TTC549 (cell line): ENCODE measurements at regions not wholly inside any gene's neighbourhood (a gene's known extent, or its start where the extent isn't known, plus 50 kb on each side); places are given as distances from the start of the nearest gene placed in this dataset.

ENCODE experiments used
- FAIRE-seq: peaks from 2 replicates; lab custom pipeline; 2012; peaks lifted over from hg19 to GRCh38; lab: Jason Lieb, UNC

DNA sequence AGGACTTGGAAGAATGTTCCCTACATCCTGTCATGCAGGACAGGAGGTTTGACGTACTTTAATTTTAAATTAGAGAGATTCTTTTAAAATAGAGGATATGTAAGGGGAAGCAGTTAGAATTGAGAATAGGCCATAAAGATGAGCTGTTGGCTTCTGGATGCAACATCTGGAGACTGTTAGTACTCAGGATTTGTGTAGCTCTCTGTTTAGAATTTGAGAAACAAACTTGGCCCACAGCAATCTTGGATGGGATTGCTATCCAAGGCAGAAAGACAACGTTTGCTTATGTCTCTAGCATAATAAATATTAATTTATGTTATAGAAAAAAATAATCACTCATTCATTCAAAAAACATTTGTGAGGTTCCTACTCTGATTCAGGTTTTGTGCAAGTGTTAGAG is 398.4 kb upstream of the NOVA1 start:
- FAIRE-seq, result no peak

DNA sequence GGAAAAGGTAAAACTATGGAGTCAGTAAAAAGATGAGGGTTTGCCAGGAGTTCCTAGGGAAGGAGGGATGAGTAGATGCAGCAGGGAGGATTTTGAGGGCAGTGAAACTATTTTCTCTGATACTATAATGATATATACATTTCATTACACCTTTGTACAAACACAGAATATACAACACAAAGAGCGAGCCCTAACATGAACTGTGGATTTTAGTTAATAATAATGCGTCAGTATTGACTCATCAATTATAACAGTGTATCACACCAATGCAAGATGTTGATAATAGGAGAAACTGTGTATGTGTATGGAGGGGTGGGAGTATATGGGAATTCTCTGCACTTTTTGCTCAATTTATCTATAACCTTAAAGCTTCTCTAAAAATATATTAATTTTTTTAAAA is 404.3 kb upstream of the NOVA1 start:
- FAIRE-seq, result no peak

DNA sequence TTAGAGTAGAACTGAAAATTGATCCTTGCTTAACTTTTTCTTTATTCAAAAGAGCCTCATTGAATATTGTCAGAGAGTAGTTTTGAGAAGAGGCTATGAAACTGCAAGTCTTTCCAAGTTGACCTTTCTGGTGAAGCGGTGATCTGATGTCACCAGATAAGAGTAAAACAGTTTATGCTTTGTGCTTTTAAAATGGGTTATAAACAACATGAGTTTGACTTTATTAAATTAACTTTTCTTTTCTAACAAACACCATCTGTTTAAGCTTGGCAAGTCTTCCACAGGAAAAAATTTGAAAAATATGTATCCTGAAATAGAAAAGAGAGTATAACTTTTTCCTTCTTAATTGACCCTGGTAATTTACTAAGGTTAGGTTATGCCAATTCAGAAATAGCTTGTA is 408.7 kb upstream of the NOVA1 start:
- no peak for FAIRE-seq

DNA sequence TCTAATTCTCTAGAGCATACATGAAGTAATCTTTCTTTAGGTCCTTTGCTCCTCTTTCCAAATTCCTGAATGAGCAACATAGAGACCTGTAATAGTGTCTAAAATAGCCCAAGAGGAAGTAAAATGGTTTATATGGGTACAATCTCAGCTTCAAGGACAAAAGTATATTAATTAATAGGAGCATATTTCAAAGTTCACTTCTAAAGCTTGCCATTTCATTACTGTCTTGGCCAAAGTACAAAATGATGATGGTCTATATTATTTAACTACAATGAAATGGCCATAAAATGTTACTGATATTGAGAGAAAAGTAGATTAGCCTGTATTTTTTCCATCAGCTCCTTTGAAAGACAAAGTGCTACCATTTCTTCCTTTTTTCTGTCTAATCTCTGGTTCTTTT is 410.4 kb upstream of the NOVA1 start:
- no peak for FAIRE-seq

DNA sequence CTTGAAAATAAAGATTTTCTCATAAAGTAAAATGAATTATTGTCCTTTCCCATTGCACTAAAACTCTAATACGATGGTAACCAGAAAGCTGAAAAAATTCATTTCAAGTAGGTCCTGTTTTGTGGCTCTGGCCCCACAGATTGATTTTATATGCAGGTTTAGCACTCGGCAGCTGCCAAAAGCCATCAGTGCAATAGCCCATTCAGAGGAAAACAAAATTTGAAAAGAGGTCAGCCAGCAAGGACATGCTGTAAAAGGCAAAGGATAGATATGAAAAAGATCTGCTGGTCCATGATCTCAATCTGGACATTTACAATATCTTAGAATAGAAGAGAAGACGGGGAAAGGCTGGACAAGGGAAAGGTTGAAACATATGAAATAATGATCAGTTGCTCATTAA is 414.8 kb upstream of the NOVA1 start:
- no peak for FAIRE-seq

DNA sequence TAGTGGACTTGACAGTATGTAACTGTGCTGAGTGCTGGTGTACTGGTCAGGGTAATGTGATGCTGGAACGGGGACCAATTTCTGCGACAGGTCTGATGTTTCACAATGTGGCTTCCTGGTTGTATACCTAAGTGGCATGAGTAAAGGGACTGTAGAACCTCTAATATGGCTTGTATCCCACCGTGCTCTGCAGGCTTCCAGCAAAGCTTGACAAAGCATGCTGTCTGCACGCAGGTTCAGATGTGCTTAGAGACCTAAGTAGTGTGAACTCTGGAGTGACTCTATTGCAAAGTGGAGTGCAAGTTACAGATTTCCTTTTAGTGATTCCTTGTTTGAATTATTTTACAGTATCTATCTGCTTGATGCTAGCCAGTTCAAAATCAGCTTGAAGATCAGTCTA is 415.8 kb upstream of the NOVA1 start:
- no peak for FAIRE-seq

DNA sequence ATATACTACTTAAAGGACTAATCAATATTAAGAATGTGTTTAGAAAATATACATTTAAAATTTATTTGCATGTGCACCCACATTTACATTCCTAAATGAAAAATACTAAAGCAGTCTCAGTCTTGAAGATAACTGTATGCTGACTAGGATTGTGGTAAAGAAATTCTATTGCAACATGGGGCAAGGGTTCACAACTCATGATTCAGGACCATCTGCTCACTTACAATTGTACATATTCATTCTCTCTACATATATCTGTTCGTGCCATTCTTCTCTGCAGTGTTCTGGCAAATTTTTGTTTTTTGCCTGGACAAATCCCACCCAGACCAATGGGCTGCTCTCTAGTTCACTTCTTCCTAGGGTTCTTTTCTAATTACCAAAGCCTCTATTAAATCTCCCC is 417.2 kb upstream of the NOVA1 start:
- no peak for FAIRE-seq

DNA sequence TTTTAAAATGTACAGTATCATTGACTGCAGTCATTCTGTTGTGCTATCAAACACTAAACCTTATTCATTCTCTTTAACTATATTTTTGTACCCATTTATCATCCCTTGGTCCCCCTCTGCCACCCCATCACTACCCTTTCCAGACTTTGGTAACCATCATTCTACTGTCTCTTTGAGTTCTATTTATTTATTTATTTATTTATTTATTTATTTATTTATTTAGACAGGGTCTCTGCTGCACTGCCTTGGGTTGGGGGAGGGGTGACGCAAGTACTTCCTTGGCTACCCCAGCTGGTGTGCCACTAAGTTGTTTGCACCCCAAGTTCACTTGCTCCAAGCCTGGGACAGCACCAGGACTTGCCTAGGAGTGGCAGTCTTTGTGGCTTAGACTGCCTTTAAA is 427.8 kb upstream of the NOVA1 start:
- FAIRE-seq, result no peak

DNA sequence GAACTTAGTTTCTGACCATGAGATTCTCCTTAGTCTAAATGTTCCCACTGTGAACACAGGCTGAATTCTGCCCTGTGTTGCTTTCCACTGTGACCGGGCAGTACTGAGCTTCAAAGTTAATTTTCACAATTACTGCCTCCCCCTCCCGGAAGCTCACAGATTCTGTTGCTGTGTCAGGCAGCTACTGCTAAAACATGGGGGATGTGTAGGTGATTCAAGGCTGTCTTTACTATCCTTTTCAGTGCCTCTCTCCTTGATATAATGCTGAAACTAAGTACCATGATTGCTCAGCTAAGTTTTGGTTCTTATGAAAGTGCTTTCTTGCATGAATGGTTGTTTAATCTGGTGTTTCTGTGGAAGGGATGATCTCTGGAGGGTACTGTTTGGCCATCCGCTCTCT is 428.3 kb upstream of the NOVA1 start:
- FAIRE-seq, result no peak

DNA sequence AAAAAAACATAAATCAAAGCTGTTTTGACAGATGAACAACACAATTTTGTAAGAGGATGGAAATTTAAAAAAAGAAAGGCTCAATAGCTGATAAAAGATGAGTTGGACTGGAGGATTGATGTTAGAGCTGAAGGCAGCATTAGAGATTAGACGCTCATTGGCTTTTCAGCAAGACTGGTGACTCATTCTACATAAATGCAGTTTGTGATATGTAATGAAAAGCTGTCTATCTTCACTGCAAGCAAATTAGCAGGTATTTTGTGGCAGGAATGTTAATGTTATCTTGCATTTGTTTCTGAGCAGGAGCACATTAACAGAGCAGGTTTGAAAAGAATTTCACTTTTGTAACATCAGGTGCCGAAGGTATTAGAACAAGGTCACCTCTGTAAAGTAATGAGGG is 442.7 kb upstream of the NOVA1 start:
- FAIRE-seq, result no peak

DNA sequence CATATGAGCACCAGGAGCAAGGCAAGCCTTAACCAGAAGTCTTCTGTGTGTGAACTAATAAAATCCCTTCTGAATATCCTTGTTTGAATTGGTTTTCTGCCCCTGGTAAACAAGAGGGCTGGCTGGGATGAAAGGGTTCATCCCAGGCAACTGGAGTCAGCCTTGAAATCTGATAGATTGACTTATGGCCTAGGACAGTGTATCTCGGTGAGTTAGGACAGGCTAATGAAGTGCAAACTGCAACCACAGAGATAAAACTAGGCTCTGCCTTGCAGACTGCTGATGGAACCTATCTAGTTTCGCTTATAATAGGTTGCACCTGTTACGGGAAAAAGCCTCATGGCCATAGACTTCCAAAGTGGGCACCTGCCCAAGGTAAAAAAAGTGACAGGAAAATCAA is 451.9 kb upstream of the NOVA1 start:
- FAIRE-seq, result no peak

DNA sequence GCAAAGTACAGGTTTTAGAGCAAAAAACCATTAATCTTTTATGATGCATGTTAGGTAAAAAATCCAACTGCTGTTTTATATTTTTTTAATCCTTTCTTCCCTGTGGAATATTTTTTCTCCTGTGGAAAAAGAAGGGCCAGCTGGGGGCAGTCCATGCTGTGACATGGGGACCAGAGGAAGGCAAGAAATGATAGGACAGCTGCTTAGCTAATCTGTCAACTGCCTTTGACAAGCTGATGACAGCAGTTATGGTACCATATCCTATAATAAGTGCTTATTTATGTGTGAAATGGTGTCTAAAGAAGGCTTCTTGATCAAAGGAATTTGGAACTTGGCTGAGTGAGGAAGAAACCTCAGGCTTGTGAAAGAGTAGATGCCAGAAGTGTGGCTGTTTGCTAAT is 452.4 kb upstream of the NOVA1 start:
- FAIRE-seq, result no peak

DNA sequence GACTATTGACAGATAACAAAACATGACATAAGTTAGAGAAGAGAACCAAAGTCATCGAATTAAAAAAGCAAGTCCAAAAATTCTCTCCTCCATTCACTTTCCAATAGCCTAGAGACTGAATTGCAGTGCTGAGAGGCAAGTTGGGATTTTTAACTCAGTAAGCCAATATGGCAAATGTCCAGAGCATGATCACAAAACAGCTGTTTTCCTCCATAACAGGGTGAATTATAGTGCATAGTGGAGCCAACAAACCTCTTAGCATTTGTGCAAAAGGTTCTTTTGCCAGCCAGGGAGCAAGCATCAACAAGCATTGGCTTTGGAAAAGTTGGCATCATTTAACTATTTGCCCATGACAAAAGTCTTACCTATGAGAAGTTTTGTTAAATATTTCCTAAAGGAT is 458.8 kb upstream of the NOVA1 start:
- no peak for FAIRE-seq

DNA sequence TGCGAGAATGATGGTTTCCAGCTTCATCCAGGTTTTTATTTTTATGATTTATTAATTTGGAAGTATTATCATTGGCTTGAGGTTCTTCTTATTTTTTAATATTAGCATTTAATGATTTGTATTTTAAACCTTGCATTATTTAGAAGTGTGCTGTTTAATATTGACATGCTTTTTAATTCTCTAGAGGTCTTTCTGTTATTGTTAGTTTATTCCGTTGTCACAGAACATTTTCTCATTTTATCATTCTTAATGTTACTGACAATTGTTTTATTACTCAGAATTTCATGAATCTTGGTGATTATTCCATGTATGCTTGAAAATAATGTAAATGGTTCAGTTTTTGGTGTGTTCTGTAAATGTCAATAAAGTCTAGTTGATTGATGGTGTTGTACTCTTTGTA is 463.5 kb upstream of the NOVA1 start:
- FAIRE-seq, result no peak

DNA sequence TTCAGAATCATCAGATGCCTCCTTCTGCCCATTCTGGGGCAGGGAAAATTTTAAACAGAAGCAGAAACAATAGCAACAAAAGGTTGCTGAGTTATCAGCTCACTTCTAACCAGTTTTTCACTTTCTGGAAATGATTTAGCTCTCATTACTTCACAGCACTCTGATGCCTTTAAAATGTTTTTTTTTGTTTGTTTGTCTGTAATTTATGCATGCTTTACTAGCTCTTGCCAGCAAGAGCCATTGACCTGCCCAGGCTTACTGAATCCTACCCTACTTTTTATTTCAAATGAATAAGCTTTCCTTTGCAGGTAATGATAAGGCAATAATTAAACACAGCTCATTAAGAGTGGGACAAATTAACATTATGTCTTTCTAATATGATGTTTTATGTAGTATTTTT is 466.1 kb upstream of the NOVA1 start:
- FAIRE-seq, result no peak

DNA sequence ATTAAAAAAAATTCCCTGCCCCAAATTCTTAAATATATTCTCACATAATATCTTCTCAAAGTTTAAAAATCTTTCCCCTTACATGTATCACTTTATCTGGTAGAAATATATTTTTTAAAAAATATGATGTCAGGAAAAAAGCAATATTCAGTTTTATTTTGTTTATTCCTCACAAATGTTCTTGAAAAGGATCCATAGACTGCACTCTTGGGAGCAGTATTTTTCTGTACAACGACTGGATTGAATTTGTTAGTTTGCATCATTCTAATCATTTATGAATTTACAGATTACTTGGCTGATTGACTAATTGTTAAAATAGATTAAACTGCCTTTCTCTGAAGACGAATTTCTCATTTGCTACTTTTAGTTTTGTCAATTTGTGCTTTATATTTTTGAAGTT is 468.1 kb upstream of the NOVA1 start:
- no peak for FAIRE-seq

DNA sequence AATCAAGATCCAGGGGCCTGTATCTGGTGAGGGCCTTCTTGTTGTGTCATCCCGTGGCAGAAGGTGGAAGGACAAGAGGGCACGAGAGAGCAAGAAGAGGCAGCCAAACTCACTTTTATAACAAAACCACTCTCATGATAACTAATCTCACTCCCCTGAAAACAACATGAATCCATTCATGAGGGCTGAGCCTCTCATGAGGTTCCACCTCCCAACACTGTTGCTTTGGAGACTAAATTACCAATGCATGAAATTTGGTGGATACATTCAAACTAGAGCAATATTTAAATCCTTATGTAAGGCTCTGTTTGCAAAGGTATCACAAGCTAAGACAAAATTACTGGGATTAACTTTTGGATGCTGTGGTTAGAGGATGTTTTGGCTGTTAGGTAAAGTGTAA is 470.1 kb upstream of the NOVA1 start:
- no peak for FAIRE-seq

DNA sequence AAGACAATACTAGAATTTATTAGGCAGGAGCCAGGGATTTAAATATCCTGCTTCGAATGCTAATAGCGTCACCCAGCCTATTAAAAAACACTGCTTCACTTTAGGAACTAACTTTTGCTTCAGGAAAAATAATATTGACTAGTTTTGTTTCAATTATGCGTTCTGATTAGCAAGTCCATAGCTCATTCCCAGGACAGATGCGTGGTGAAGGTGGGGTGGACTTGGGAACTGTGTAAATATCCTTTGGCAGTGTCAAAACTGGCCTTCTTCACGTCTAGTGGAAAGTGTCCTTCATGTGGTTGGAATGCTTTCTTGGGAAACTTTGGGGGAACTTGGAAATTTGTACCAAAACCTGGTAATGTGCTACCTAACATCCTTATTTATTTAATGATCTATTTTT is 474.8 kb upstream of the NOVA1 start:
- no peak for FAIRE-seq

DNA sequence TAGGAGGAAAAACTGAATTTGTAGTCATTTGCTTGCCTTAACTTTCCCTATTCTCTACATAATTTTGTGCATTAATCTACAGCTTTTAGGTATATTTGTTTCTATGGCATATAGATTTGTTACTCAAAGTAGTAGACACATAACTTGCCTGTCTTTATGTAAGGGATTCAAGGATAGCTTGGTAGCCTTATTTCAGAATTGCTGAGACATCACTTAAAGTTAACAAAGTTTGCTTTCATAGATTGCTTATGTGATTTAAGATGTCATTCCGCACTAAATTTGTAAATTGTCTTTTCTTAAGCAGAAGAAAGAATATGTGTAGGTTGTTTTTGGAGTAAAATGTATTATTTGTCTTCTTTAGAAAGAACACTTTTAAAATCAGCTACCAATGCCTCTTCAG is 477.7 kb upstream of the NOVA1 start:
- FAIRE-seq, result no peak

DNA sequence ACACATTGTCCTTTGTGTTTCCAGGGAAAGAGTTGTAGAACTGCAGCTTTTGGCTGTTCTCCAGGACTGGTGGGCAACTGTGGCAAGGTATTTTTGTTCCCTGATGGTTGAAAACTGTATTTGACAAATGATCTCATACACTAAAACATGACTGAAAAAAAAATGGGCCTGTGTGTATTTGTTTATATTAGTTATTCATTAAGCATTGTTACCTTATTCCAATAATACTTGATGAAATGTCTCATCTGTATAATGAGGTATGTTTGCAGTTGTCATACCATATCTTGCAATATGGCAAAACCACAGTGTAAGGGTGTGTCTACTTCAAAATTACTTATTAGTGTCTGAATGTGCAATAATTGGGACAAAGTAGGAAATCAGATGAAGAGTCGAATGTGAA is 479.4 kb upstream of the NOVA1 start:
- no peak for FAIRE-seq

DNA sequence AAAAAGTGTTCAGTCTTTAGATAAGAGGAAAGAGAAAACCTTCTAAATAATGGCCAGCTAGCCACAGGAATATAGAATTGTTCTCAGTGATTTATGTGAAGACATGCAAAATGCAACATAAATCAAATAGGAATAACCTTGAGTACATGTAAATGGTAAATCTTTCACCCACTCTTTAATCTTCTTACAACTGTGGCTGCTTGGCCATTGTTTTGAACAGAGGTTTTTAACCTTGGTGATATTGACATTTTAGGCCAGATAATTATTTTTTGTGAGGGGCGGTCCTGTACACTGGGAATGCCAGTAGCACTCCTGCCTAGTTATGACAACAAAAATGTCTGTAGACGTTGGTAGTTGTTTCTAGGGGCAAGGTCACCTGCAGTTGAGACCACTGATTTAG is 479.9 kb upstream of the NOVA1 start:
- FAIRE-seq, result no peak

DNA sequence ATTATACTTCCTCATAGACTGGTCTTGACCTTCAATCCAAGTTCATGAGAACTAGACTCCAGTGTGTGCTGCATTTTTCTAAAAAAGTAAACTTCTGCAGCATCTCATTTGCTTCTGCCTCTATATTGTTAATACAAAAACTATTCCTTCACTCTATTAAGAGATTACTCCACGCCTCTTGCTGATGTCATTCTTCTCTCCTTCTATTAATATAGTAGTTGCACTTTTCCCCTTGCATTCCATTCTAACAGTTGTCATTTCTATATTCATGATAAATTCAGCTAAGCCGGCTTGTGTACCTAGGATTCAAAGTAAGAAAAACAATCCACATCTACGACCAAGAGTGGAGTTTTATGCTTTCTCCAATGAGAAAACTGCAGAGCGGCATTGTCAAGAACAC is 480.4 kb upstream of the NOVA1 start:
- no peak for FAIRE-seq

DNA sequence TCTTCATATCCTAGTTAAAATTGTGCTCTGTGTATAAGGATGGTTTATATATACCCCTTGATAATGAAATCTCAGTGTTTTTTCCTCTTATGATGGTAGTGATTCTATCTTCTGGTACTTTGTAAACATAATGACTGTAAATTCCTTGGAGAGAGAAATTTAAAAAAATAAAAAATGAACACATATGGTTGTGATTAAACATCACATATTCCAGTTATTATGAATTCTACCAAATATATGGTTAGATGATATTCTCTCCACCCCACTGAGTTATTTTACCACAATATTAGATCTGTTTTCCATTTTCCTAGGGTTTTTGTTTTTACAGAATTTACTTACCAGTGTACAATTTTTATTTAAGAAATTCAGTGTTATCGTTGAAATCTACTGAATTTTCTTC is 481.9 kb upstream of the NOVA1 start:
- no peak for FAIRE-seq

DNA sequence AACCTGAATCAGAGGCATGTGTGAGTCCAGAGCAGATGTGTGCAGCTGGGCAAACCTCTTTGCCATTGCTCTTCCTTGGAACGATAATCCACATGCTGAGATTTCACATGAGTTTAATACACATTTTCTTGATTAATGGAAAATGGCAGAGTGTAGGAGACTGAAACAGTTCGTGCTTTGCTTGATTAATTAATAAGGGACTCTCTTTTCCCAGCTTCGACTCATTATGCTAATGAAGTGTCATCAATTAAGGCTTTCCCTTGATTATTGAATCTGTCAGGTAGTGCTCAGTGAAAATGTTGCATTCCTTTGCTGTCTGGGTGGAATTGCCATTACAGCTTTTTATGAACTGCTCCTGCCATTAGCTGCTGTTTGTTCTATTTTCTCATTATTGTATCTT is 487.7 kb upstream of the NOVA1 start:
- FAIRE-seq, result no peak

DNA sequence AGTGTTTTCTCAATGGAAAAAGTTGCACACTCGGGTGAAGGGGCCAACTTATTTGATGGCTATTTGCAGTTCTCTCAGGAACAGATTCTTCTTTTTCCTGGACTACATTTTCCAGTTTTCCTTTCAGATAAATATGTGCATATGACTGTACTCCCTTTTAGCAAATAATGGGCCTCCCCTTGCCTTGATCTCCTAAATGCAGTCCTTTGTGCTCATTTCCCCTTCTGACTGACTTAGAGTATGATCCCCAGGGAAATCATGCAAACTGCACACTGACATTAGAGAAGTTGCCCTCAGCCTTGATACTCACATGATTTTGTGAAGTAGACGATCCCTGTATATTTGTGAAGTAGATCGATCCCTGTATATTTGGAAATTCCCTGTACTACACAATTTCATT is 492.9 kb upstream of the NOVA1 start:
- FAIRE-seq, result no peak

DNA sequence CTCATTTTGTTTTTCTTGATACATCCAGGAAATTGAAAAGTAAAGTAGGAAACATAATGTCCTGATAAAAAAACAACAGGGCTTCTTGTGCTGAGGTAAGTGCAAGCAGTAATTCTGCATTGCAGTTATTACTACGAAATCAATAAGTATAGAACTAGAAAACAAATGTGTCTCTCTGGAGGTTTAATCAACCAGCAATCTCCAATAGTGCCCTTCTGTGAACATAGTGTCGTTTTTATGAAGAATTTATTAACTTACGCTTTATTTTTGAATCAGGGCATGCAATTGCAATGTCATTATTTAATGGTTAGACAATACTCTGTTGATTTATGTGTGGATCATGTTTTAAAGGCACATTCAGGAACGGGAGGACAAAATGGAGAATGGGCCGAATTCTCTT is 494.1 kb upstream of the NOVA1 start:
- no peak for FAIRE-seq
